H9 (cell line): ENCODE measurements at regions not wholly inside any gene's neighbourhood (a gene's known extent, or its start where the extent isn't known, plus 50 kb on each side); places are given as distances from the start of the nearest gene placed in this dataset.

Experiments
- DNase-seq: peaks from one replicate; pipeline ENCODE4 v3.0.0-alpha.2; 2017
- H2AFZ ChIP-seq: one replicate; pipeline ENCODE4 v1.6.1; 2013; ENCODE audit warnings: mild to moderate bottlenecking, low read length, control low read depth, moderate library complexity
- H2AK5ac ChIP-seq: 2 replicates; pipeline ENCODE4 v1.6.1; 2013; ENCODE audit warnings: low read length, control low read depth, mixed read lengths; ENCODE audit not compliant: insufficient read length
- H2BK120ac ChIP-seq: one replicate; pipeline ENCODE4 v1.6.1; 2013; ENCODE audit warnings: low read depth, mild to moderate bottlenecking, low read length, control low read depth, inconsistent platforms; ENCODE audit not compliant: poor library complexity, severe bottlenecking
- H2BK12ac ChIP-seq: 2 replicates; pipeline ENCODE4 v1.6.1; 2013; ENCODE audit warnings: low read length, control low read depth, mixed read lengths, low read depth; ENCODE audit not compliant: insufficient read length
- H2BK15ac ChIP-seq: 2 replicates; pipeline ENCODE4 v1.6.1; 2013; ENCODE audit warnings: low read depth, low read length, control low read depth
- H2BK20ac ChIP-seq: one replicate; pipeline ENCODE4 v1.6.1; 2013; ENCODE audit warnings: low read depth, mild to moderate bottlenecking, low read length, control low read depth, inconsistent platforms; ENCODE audit not compliant: poor library complexity, severe bottlenecking
- H2BK5ac ChIP-seq: 2 replicates; pipeline ENCODE4 v1.6.1; 2013; ENCODE audit warnings: low read length, control low read depth, mixed read lengths; ENCODE audit not compliant: insufficient read length
- H3K14ac ChIP-seq: 2 replicates; pipeline ENCODE4 v1.6.1; 2013; ENCODE audit warnings: low read length, control low read depth; ENCODE audit not compliant: insufficient read depth
- H3K18ac ChIP-seq: 2 replicates; pipeline ENCODE4 v1.6.1; 2013; ENCODE audit warnings: low read depth, mild to moderate bottlenecking, mixed read lengths, low read length, control low read depth; ENCODE audit not compliant: insufficient read length
- H3K23ac ChIP-seq: 2 replicates; pipeline ENCODE4 v1.6.1; 2013; ENCODE audit warnings: low read length, control low read depth, mixed read lengths, low read depth; ENCODE audit not compliant: insufficient read length
- H3K23me2 ChIP-seq: 2 replicates; pipeline ENCODE4 v1.6.1; 2013; ENCODE audit warnings: low read depth, mild to moderate bottlenecking, mixed read lengths, low read length, control low read depth; ENCODE audit not compliant: insufficient read length, poor library complexity, severe bottlenecking
- H3K27ac ChIP-seq: 2 replicates; pipeline ENCODE4 v1.5.1; 2013; ENCODE audit warnings: low read length, control low read depth, mixed read lengths, low read depth; ENCODE audit not compliant: insufficient read length
- H3K27me3 ChIP-seq: 2 replicates; pipeline ENCODE4 v1.6.1; 2013; ENCODE audit warnings: low read length, control low read depth, inconsistent platforms; ENCODE audit not compliant: insufficient read depth
- H3K4ac ChIP-seq: 2 replicates; pipeline ENCODE4 v1.6.1; 2013; ENCODE audit warnings: low read depth, mild to moderate bottlenecking, control low read depth, inconsistent platforms, low read length, moderate library complexity
- H3K4me1 ChIP-seq: 2 replicates; pipeline ENCODE4 v1.6.1; 2013; ENCODE audit warnings: low read length, control low read depth, inconsistent platforms; ENCODE audit not compliant: insufficient read depth
- H3K4me2 ChIP-seq: 2 replicates; pipeline ENCODE4 v1.6.1; 2013; ENCODE audit warnings: low read length, control low read depth, mixed read lengths; ENCODE audit not compliant: insufficient read length, insufficient read depth
- H3K56ac ChIP-seq: 2 replicates; pipeline ENCODE4 v1.6.1; 2013; ENCODE audit warnings: low read depth, mild to moderate bottlenecking, mixed read lengths, low read length, control low read depth; ENCODE audit not compliant: insufficient read length
- H3K79me1 ChIP-seq: 2 replicates; pipeline ENCODE4 v1.6.1; 2013; ENCODE audit warnings: low read depth, mild to moderate bottlenecking, moderate library complexity, low read length, control low read depth, inconsistent platforms; ENCODE audit not compliant: insufficient read depth, poor library complexity, severe bottlenecking
- H3K79me2 ChIP-seq: 2 replicates; pipeline ENCODE4 v1.6.1; 2013; ENCODE audit warnings: low read length, control low read depth, inconsistent platforms; ENCODE audit not compliant: insufficient read depth
- H3K9ac ChIP-seq: 2 replicates; pipeline ENCODE4 v1.6.1; 2013; ENCODE audit warnings: low read length, control low read depth, mixed read lengths; ENCODE audit not compliant: insufficient read length; ENCODE audit errors: extremely low read depth
- H3K9me3 ChIP-seq: one replicate; pipeline ENCODE4 v1.6.1; 2013; ENCODE audit warnings: low read depth, low read length, inconsistent platforms; ENCODE audit not compliant: control insufficient read depth
- H3T11ph ChIP-seq: one replicate; pipeline ENCODE4 v1.6.1; 2013; ENCODE audit warnings: mild to moderate bottlenecking, low read length, control low read depth, inconsistent platforms
- H4K20me1 ChIP-seq: one replicate; pipeline ENCODE4 v1.6.1; 2013; ENCODE audit not compliant: control insufficient read depth, insufficient read length, insufficient read depth
- H4K5ac ChIP-seq: 2 replicates; pipeline ENCODE4 v1.6.1; 2013; ENCODE audit warnings: low read depth, mild to moderate bottlenecking, mixed read lengths, low read length, control low read depth; ENCODE audit not compliant: insufficient read length
- H4K8ac ChIP-seq: replicated peaks from 2 replicates; pipeline ENCODE4 v1.6.1; 2013; ENCODE audit warnings: low read length, control low read depth, mixed read lengths, low read depth; ENCODE audit not compliant: insufficient read length
- H4K91ac ChIP-seq: 2 replicates; pipeline ENCODE4 v1.6.1; 2013; ENCODE audit warnings: low read depth, mild to moderate bottlenecking, moderate library complexity, mixed read lengths, low read length, control low read depth; ENCODE audit not compliant: insufficient read length
- H3K27ac Mint-ChIP-seq, 3 experiments: 2 replicates in 2 of 3; 3 replicates in 1 of 3; pipeline ENCODE4 v1.8.0; 2020 to 2021; ENCODE audit warnings: mixed read lengths in 3 of 3, mild to moderate bottlenecking in 1 of 3, moderate library complexity in 1 of 3
- H3K27me3 Mint-ChIP-seq: 2 replicates; pipeline ENCODE4 v1.8.0; 2021; ENCODE audit warnings: low read depth, mild to moderate bottlenecking, moderate library complexity, mixed read lengths
- H3K36me3 Mint-ChIP-seq, 3 experiments: 2 replicates in 2 of 3; 3 replicates in 1 of 3; pipeline ENCODE4 v1.8.0; 2020 to 2021; ENCODE audit warnings: low read depth in 3 of 3, mixed read lengths in 3 of 3; ENCODE audit not compliant: insufficient read depth in 1 of 3
- H3K4me1 Mint-ChIP-seq, 2 experiments: 2 replicates each; pipeline ENCODE4 v1.8.0; 2020; ENCODE audit warnings: mixed read lengths in 2 of 2
- H3K4me3 Mint-ChIP-seq, 2 experiments: 2 replicates in 1 of 2; 3 replicates in 1 of 2; pipeline ENCODE4 v1.8.0; 2020 to 2021; ENCODE audit warnings: mild to moderate bottlenecking in 2 of 2, mixed read lengths in 2 of 2, moderate library complexity in 1 of 2
- H3K9me3 Mint-ChIP-seq, 2 experiments: 2 replicates in 1 of 2; 3 replicates in 1 of 2; pipeline ENCODE4 v1.8.0; 2020; ENCODE audit warnings: mild to moderate bottlenecking in 2 of 2, mixed read lengths in 2 of 2, moderate library complexity in 1 of 2
- WGBS: extraction: QIAGEN DNeasy Blood & Tissue Kit; methylation state at CpG from one replicate; pipeline ENCODE4 v1.1.7; 2013; ENCODE audit warnings: missing lambda C conversion rate, low lambda C conversion rate, mixed read lengths; ENCODE audit not compliant: insufficient read length; ENCODE audit errors: extremely low coverage; 5-methylcytosine and 5-hydroxymethylcytosine counted together
- TF ChIP-seq, protein P1 (sequence below): fragments of 200-600 bp; sonication (generic); conservative IDR thresholded peaks from 3 replicates; pipeline ENCODE4 v1.8.0; 2021; ENCODE audit warnings: antibody characterized with exemption, mild to moderate bottlenecking

DNA sequence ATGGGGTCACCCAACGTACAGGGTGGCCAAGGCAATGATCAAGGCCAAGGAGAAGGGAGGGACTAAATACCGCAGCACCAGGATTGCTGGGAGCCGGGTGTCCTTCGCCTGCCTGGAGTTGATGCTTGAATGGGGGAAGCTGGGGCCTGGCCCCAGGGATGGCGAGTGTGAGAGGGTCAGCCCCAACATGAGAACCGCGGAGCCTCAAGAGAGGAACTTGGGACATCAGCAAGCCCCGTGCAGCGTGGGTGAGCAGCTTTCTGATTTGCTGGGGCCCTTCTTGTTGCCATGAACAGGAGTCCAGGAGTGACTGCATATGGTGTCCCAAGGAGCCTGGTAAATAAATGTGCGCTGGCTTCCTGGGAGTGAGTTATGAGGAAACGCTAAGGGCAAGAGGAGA, 72.8 kb upstream of the PITRM1 start:
- Histone ChIP-seq H3K9ac (no peak overlapping the region), H4K8ac (no peak overlapping the region), H3K79me2 (no peaks in the 10 kb centered on the region), H3K23me2 (no peaks in the 10 kb centered on the region), H3K14ac (no peak overlapping the region), H2BK120ac (no peak overlapping the region), H3K9me3 (no peaks in the 10 kb centered on the region), H4K5ac (no peak overlapping the region), H3K79me1 (no peaks in the 10 kb centered on the region), H2BK15ac (no peak overlapping the region), H3K56ac (no peak overlapping the region), H2BK20ac (no peak overlapping the region), H2AK5ac (no peak overlapping the region), H3K18ac (no peak overlapping the region), H2BK12ac (no peak overlapping the region), H3T11ph (no peak overlapping the region), H3K4ac (no peak overlapping the region), H2AFZ (no peak overlapping the region), H3K27me3 (no peaks in the 10 kb centered on the region), H3K23ac (no peak overlapping the region), H2BK5ac (no peak overlapping the region), H3K4me1 (no peaks in the 10 kb centered on the region; the same call in 1 of the 2 replicates), H4K20me1 (no peaks in the 10 kb centered on the region), H3K4me2 (no peak overlapping the region), H4K91ac (no peak overlapping the region), H3K27ac (no peak overlapping the region)
- Mint-ChIP-seq H3K4me3 (no peak overlapping the region), H3K9me3 (no peaks in the 10 kb centered on the region), H3K36me3 (no peaks in the 10 kb centered on the region), H3K27me3 (no peaks in the 10 kb centered on the region), H3K27ac (no peak overlapping the region; a peak in 1 of 7 replicates), H3K4me1 (peaks cover 15% of the 10 kb centered on the region in 2 experiments)
- DNase-seq, result no peak
- TF ChIP-seq, protein P1, sequence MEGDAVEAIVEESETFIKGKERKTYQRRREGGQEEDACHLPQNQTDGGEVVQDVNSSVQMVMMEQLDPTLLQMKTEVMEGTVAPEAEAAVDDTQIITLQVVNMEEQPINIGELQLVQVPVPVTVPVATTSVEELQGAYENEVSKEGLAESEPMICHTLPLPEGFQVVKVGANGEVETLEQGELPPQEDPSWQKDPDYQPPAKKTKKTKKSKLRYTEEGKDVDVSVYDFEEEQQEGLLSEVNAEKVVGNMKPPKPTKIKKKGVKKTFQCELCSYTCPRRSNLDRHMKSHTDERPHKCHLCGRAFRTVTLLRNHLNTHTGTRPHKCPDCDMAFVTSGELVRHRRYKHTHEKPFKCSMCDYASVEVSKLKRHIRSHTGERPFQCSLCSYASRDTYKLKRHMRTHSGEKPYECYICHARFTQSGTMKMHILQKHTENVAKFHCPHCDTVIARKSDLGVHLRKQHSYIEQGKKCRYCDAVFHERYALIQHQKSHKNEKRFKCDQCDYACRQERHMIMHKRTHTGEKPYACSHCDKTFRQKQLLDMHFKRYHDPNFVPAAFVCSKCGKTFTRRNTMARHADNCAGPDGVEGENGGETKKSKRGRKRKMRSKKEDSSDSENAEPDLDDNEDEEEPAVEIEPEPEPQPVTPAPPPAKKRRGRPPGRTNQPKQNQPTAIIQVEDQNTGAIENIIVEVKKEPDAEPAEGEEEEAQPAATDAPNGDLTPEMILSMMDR, result no peak
- WGBS, result no CpG with 5 or more reads among the region's 11 CpGs
